SU-DHL-6 (cell line): ENCODE measurements at regions not wholly inside any gene's neighbourhood (a gene's known extent, or its start where the extent isn't known, plus 50 kb on each side); places are given as distances from the start of the nearest gene placed in this dataset.

Source experiments
- EZH2phosphoT487 ChIP-seq: fragments of 200-600 bp; sonication (generic), shearing (Covaris generic); conservative IDR thresholded peaks from 2 replicates; pipeline ENCODE4 v1.6.1; 2018; ENCODE audit warnings: mild to moderate bottlenecking, antibody characterized with exemption, low read length, moderate library complexity, mixed read lengths
- TF ChIP-seq, protein P1 (sequence below): fragments of 200-600 bp; sonication (generic); IDR thresholded peaks from one replicate; pipeline ENCODE4 v1.5.1; 2017; ENCODE audit warnings: antibody characterized with exemption, mild to moderate bottlenecking, low read length, moderate library complexity; ENCODE audit not compliant: insufficient read depth, poor library complexity, severe bottlenecking

DNA sequence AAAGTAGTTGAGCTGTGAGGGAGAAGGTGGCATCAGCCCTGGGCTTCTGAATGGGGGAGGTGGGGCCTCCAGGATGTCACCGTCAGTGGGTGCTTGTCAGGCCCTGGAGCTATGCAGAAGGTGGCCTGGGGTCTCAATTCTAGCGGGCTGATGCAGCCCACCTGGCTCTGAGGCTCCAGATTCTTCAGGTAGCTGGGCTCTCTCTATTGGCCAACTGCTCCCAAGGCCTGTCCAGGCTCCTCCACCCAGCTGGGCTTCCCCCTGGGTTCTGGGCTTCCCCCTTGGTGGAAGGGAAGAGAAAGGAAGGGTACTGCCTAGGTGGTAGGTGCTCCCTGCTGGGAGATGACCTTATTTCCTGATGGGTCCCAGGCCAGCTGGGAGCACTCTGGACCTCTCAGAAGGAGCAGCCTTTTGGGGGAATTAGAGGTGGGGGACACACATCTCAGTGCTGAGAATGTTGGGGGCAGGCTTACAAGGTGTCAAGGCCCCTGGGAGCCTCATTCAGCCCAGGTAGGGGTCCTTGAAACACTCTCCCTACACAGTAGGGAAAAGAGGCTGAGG, 1728.3 kb downstream of the TP53TG3F start:
- TF ChIP-seq, protein P1, sequence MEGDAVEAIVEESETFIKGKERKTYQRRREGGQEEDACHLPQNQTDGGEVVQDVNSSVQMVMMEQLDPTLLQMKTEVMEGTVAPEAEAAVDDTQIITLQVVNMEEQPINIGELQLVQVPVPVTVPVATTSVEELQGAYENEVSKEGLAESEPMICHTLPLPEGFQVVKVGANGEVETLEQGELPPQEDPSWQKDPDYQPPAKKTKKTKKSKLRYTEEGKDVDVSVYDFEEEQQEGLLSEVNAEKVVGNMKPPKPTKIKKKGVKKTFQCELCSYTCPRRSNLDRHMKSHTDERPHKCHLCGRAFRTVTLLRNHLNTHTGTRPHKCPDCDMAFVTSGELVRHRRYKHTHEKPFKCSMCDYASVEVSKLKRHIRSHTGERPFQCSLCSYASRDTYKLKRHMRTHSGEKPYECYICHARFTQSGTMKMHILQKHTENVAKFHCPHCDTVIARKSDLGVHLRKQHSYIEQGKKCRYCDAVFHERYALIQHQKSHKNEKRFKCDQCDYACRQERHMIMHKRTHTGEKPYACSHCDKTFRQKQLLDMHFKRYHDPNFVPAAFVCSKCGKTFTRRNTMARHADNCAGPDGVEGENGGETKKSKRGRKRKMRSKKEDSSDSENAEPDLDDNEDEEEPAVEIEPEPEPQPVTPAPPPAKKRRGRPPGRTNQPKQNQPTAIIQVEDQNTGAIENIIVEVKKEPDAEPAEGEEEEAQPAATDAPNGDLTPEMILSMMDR, result no peak
- no peak for TF ChIP-seq EZH2phosphoT487
